HL-60 (cell line): ENCODE measurements at regions not wholly inside any gene's neighbourhood (a gene's known extent, or its start where the extent isn't known, plus 50 kb on each side); places are given as distances from the start of the nearest gene placed in this dataset.

Experiments used
- DNase-seq, 2 experiments: peaks; one replicate each; pipeline ENCODE4 v3.0.0-alpha.2; 2010 to 2020; ENCODE audit warnings: low read depth in 1 of 2, low spot score in 1 of 2
- H3K27ac ChIP-seq: fragments of 250-450 bp; sonication (Bioruptor Pico); replicated peaks from 2 replicates; pipeline ENCODE4 v1.5.1; 2020; ENCODE audit warnings: mild to moderate bottlenecking, moderate library complexity
- H3K27me3 ChIP-seq: fragments of 250-450 bp; sonication (Bioruptor Pico); 2 replicates; pipeline ENCODE4 v1.5.1; 2021; ENCODE audit warnings: mild to moderate bottlenecking, moderate library complexity; ENCODE audit not compliant: insufficient read depth, poor library complexity, severe bottlenecking
- H3K4me3 ChIP-seq: replicated peaks from 2 replicates; pipeline ENCODE4 v1.5.1; 2011; ENCODE audit warnings: mild to moderate bottlenecking, control low read depth, low read length; ENCODE audit not compliant: insufficient read depth
- GABPA ChIP-seq: IDR thresholded peaks from 2 replicates; pipeline ENCODE4 v1.6.1; 2012; ENCODE audit warnings: low read depth
- POLR2AphosphoS5 ChIP-seq: IDR thresholded peaks from 2 replicates; pipeline ENCODE4 v1.6.1; 2012; ENCODE audit warnings: low read depth
- SPI1 ChIP-seq: IDR thresholded peaks from 2 replicates; pipeline ENCODE4 v1.6.1; 2012; ENCODE audit warnings: low read depth, mild to moderate bottlenecking, borderline replicate concordance
- TF ChIP-seq, protein P1 (sequence below): IDR thresholded peaks from one replicate; pipeline ENCODE4 v1.5.1; 2011; ENCODE audit warnings: low read length, control low read depth, inconsistent platforms; ENCODE audit not compliant: insufficient read depth
- TF ChIP-seq, protein P2 (sequence below): IDR thresholded peaks from 2 replicates; pipeline ENCODE4 v1.6.1; 2012; ENCODE audit warnings: low read depth; ENCODE audit not compliant: insufficient replicate concordance

DNA sequence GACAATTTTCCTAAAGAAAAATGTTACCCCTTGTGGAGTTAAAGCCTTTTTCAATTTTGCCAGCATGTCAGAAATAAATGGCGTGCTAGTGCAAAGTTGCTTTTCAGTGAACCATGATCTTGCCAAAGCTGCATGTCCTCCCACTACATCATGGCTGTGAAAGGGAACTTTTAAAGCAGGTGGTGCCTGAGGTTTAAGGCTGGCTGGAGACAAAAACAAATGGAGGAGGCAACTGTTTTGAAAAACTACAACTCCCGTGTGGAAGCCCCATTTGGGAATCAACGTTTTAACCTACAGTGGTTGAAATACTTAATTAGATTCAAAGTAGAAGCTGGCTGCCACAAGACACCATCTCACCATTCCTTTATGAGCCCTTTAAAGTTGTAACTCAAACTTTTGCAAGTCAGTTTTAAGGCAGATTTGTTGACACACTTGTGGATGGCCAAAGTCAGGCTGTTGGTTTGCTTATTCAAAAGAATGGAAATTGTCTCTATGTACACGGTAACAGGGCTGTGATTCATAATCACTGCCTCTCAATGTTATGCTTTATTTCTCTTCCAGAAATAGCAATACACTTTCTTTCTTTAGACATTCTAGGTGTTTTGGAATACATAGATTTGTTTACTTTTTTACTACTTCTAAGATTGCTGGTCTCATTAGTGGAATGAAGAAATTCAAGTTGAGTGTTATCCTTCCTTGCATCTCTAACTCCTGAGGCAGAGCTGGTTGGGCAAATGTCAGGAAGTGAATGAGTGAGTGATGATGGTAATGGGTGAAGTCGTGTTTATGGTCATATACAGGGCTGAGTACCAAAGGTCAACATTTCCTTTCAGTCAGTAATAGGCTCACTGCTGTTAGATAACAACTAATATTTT, 196.4 kb upstream of the GMDS start:
- Histone ChIP-seq H3K27me3 (no peaks in the 10 kb centered on the region), H3K4me3 (no peak overlapping the region), H3K27ac (no peak overlapping the region)
- no peak for DNase-seq
- TF ChIP-seq, protein P1, sequence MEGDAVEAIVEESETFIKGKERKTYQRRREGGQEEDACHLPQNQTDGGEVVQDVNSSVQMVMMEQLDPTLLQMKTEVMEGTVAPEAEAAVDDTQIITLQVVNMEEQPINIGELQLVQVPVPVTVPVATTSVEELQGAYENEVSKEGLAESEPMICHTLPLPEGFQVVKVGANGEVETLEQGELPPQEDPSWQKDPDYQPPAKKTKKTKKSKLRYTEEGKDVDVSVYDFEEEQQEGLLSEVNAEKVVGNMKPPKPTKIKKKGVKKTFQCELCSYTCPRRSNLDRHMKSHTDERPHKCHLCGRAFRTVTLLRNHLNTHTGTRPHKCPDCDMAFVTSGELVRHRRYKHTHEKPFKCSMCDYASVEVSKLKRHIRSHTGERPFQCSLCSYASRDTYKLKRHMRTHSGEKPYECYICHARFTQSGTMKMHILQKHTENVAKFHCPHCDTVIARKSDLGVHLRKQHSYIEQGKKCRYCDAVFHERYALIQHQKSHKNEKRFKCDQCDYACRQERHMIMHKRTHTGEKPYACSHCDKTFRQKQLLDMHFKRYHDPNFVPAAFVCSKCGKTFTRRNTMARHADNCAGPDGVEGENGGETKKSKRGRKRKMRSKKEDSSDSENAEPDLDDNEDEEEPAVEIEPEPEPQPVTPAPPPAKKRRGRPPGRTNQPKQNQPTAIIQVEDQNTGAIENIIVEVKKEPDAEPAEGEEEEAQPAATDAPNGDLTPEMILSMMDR = no peak
- TF ChIP-seq POLR2AphosphoS5 (no peak), GABPA (no peak), SPI1 (no peak)
- TF ChIP-seq, protein P2, sequence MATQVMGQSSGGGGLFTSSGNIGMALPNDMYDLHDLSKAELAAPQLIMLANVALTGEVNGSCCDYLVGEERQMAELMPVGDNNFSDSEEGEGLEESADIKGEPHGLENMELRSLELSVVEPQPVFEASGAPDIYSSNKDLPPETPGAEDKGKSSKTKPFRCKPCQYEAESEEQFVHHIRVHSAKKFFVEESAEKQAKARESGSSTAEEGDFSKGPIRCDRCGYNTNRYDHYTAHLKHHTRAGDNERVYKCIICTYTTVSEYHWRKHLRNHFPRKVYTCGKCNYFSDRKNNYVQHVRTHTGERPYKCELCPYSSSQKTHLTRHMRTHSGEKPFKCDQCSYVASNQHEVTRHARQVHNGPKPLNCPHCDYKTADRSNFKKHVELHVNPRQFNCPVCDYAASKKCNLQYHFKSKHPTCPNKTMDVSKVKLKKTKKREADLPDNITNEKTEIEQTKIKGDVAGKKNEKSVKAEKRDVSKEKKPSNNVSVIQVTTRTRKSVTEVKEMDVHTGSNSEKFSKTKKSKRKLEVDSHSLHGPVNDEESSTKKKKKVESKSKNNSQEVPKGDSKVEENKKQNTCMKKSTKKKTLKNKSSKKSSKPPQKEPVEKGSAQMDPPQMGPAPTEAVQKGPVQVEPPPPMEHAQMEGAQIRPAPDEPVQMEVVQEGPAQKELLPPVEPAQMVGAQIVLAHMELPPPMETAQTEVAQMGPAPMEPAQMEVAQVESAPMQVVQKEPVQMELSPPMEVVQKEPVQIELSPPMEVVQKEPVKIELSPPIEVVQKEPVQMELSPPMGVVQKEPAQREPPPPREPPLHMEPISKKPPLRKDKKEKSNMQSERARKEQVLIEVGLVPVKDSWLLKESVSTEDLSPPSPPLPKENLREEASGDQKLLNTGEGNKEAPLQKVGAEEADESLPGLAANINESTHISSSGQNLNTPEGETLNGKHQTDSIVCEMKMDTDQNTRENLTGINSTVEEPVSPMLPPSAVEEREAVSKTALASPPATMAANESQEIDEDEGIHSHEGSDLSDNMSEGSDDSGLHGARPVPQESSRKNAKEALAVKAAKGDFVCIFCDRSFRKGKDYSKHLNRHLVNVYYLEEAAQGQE = no peak

DNA sequence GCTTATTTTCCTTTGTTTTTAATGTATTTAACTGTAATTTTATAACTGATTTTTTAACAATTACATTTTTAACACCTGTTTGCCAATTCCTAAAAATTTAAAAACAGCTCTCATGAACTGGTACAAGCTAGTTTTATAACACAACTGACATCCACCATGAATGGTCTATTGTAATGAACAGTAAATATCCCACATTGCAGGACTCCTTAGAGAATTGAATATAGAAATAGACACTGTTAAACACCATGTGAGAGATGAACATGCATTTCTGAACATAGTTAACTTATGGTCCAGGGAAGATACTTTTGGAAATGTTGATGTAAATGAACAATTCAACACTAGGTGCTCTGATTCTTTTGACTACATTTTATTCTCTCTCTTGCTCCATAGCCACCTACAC, 195.1 kb upstream of the GMDS start:
- H3K4me3 ChIP-seq = no peak overlapping the region
- TF ChIP-seq, protein P2 = no peak
- TF ChIP-seq, protein P1 = no peak
- TF ChIP-seq GABPA (no peak), SPI1 (no peak), POLR2AphosphoS5 (no peak)
- no peaks in the 10 kb centered on the region for H3K27me3 ChIP-seq
- DNase-seq = no peak
- H3K27ac ChIP-seq = no peak overlapping the region

DNA sequence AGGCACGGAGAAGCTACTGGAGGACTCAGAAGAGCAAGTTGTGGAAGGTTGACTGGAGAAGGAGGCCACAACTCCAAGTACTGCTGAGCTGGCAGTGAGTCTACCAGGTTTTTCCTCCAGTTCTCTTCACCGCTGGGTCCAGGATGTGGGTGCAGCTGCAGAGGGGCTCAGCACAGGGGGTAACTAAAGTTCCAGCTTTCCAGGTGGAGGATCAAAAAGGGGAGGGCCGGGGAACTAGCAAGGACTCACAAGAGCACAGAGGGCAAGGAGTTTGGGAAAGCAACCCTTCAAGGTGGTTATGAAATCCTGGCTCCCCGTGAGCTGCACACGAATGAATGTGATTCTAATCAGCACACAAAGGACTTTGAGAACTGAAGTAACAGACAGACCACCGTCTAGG, 194.2 kb upstream of the GMDS start:
- no peak for TF ChIP-seq SPI1
- TF ChIP-seq, protein P2 = no peak
- TF ChIP-seq, protein P1 = no peak
- TF ChIP-seq POLR2AphosphoS5 = no peak
- no peak for TF ChIP-seq GABPA

More for the DNA sequence above, 194.2 kb upstream of the GMDS start:
- no peak overlapping the region for H3K27ac ChIP-seq
- no peak overlapping the region for H3K4me3 ChIP-seq
- no peaks in the 10 kb centered on the region for H3K27me3 ChIP-seq
- DNase-seq = no peak
